ENCODE measurements at regions not wholly inside any gene's neighbourhood (a gene's known extent, or its start where the extent isn't known, plus 50 kb on each side); places are given as distances from the start of the nearest gene placed in this dataset.

- Mint-ChIP-seq H3K9me3 (ENCODE audit: unreplicated experiment) (peaks cover 7% of the 10 kb centered on the region), H3K4me1 (ENCODE audit: insufficient read depth, unreplicated experiment) (no peaks in the 10 kb centered on the region), H3K27me3 (ENCODE audit: insufficient read depth, unreplicated experiment) (no peaks in the 10 kb centered on the region), H3K36me3 (ENCODE audit: insufficient read depth, unreplicated experiment) (peaks cover 5% of the 10 kb centered on the region), H3K4me3 (ENCODE audit: unreplicated experiment) (no peak overlapping the region), H3K27ac (ENCODE audit: low read depth, unreplicated experiment) (peak overlapping the region; percentile 3)
- intact Hi-C loops (cut with micrococcal nuclease) = no loop called here
- CTCF ChIA-PET = interaction anchor here (0.7 kb wide), 1 partner anchor 18 kb away, joined by 3 read pairs; no protein-coding TSS in a partner anchor
- TF ChIP-seq CTCF (IDR thresholded peaks at IDR 0.05; ENCODE audit: unreplicated experiment) = no peak
- no TSS peak for BruUV-seq (replicated peaks)
- DNase-seq (ENCODE audit: unreplicated experiment) = no peak
- POLR2A ChIA-PET = no interaction called here
Observed at GRCh38 chr3:177983320-177983719, 552.9 kb upstream of the KCNMB2 start.

- ChIA-PET CTCF (no interaction called here), POLR2A (interaction anchor here (0.5 to 0.6 kb wide), 2 partner anchors 385 to 1681 kb away, joined by 3 read pairs; no protein-coding TSS in a partner anchor)
- no TSS peak for BruUV-seq (replicated peaks)
- H3K27ac Mint-ChIP-seq (ENCODE audit: low read depth, unreplicated experiment) = peak overlapping the region; percentile 14
- peaks cover 12% of the 10 kb centered on the region for H3K4me1 Mint-ChIP-seq (ENCODE audit: insufficient read depth, unreplicated experiment)
- no peaks in the 10 kb centered on the region for H3K36me3 Mint-ChIP-seq (ENCODE audit: insufficient read depth, unreplicated experiment)
- no peaks in the 10 kb centered on the region for H3K9me3 Mint-ChIP-seq (ENCODE audit: unreplicated experiment)
- no peak for TF ChIP-seq CTCF (IDR thresholded peaks at IDR 0.05; ENCODE audit: unreplicated experiment)
- H3K4me3 Mint-ChIP-seq (ENCODE audit: unreplicated experiment) = no peak overlapping the region
- no peak for DNase-seq (ENCODE audit: unreplicated experiment)
- no peaks in the 10 kb centered on the region for H3K27me3 Mint-ChIP-seq (ENCODE audit: insufficient read depth, unreplicated experiment)
- intact Hi-C loops (cut with micrococcal nuclease) = no loop called here
Observed at GRCh38 chr3:177992993-177993970, 543.0 kb upstream of the KCNMB2 start.

- ChIA-PET POLR2A (interaction anchor here (0.5 to 0.7 kb wide), 2 partner anchors 14 to 75 kb away, joined by 3 to 4 read pairs; no protein-coding TSS in a partner anchor), CTCF (no interaction called here)
- no peak for TF ChIP-seq CTCF (IDR thresholded peaks at IDR 0.05; ENCODE audit: unreplicated experiment)
- BruUV-seq (replicated peaks) = no TSS peak
- Mint-ChIP-seq H3K36me3 (ENCODE audit: insufficient read depth, unreplicated experiment) (no peaks in the 10 kb centered on the region), H3K9me3 (ENCODE audit: unreplicated experiment) (peaks cover 7% of the 10 kb centered on the region), H3K4me3 (ENCODE audit: unreplicated experiment) (no peak overlapping the region), H3K4me1 (ENCODE audit: insufficient read depth, unreplicated experiment) (peaks cover 12% of the 10 kb centered on the region), H3K27me3 (ENCODE audit: insufficient read depth, unreplicated experiment) (no peaks in the 10 kb centered on the region), H3K27ac (ENCODE audit: low read depth, unreplicated experiment) (no peak overlapping the region)
- intact Hi-C loops (cut with micrococcal nuclease) = no loop called here
- peak; percentile 25 for DNase-seq (ENCODE audit: unreplicated experiment)
Observed at GRCh38 chr3:177994976-177995375, 541.3 kb upstream of the KCNMB2 start.

GRCh38 chr3:177995381-177996085 lies 540.7 kb upstream of the KCNMB2 start:
- Mint-ChIP-seq H3K4me1 (ENCODE audit: insufficient read depth, unreplicated experiment) (peaks cover 12% of the 10 kb centered on the region), H3K9me3 (ENCODE audit: unreplicated experiment) (peaks cover 8% of the 10 kb centered on the region), H3K27me3 (ENCODE audit: insufficient read depth, unreplicated experiment) (no peaks in the 10 kb centered on the region), H3K36me3 (ENCODE audit: insufficient read depth, unreplicated experiment) (no peaks in the 10 kb centered on the region), H3K4me3 (ENCODE audit: unreplicated experiment) (no peak overlapping the region), H3K27ac (ENCODE audit: low read depth, unreplicated experiment) (peak overlapping the region; percentile 20)
- ChIA-PET POLR2A (interaction anchor here (0.5 to 0.7 kb wide), 2 partner anchors 15 to 76 kb away, joined by 3 to 4 read pairs; no protein-coding TSS in a partner anchor), CTCF (no interaction called here)
- intact Hi-C loops (cut with micrococcal nuclease) = no loop called here
- BruUV-seq (replicated peaks) = no TSS peak
- DNase-seq (ENCODE audit: unreplicated experiment) = no peak
- no peak for TF ChIP-seq CTCF (IDR thresholded peaks at IDR 0.05; ENCODE audit: unreplicated experiment)
